Panc1 (cell line): ENCODE measurements at regions not wholly inside any gene's neighbourhood (a gene's known extent, or its start where the extent isn't known, plus 50 kb on each side); places are given as distances from the start of the nearest gene placed in this dataset.

Experiments used
- ATAC-seq: fragments of 200-7000 bp; cut with Tn5 transposase; 2 replicates; pipeline ENCODE4 v1.9.1; 2020; ENCODE audit warnings: mild to moderate bottlenecking, moderate library complexity
- BruUV-seq: library from RNA; stranded (reverse); fragments of 400-500 nt; replicated peaks from 2 replicates; lab custom pipeline; 2021; lab: Mats Ljungman, UMichigan
- CTCF ChIA-PET: fragments of 300-600 bp; sonication (Branson Sonifier 250); formaldehyde crosslinking; loops from one replicate; lab custom pipeline; 2022; ENCODE audit warnings: antibody characterized with exemption; lab: Charles Lee
- POLR2A ChIA-PET: fragments of 300-600 bp; sonication (Branson Sonifier 250); formaldehyde crosslinking; loops from one replicate; lab custom pipeline; 2022; ENCODE audit warnings: antibody characterized with exemption; lab: Charles Lee
- DNase-seq: peaks from one replicate; pipeline ENCODE4 v3.0.0-alpha.2; 2010; ENCODE audit warnings: low read depth, low spot score
- H3K27ac ChIP-seq: 2 replicates; pipeline ENCODE4 v1.5.1; 2011; ENCODE audit warnings: mild to moderate bottlenecking, low read length, inconsistent platforms
- H3K27me3 ChIP-seq: fragments of 200-500 bp; sonication (Bioruptor generic); 2 replicates; pipeline ENCODE4 v1.6.0; 2014; ENCODE audit warnings: low read length, inconsistent platforms; ENCODE audit not compliant: control insufficient read depth, insufficient read depth
- H3K36me3 ChIP-seq: fragments of 200-500 bp; sonication (Bioruptor generic); 2 replicates; pipeline ENCODE4 v1.5.1; 2014; ENCODE audit warnings: inconsistent platforms, mild to moderate bottlenecking, low read length, moderate library complexity; ENCODE audit not compliant: control insufficient read depth, insufficient read depth
- H3K4me1 ChIP-seq: 2 replicates; pipeline ENCODE4 v1.5.1; 2011; ENCODE audit warnings: inconsistent platforms, mild to moderate bottlenecking, low read length, moderate library complexity; ENCODE audit not compliant: control insufficient read depth, insufficient read depth
- H3K4me3 ChIP-seq, 2 experiments: 2 replicates each; pipeline ENCODE4 v1.5.1; 2011 to 2012; ENCODE audit warnings: low read depth in 2 of 2, low read length in 2 of 2, mild to moderate bottlenecking in 2 of 2, inconsistent platforms in 1 of 2, moderate library complexity in 1 of 2
- H3K9me3 ChIP-seq: fragments of 200-500 bp; sonication (Bioruptor generic); 2 replicates; pipeline ENCODE4 v1.5.1; 2014; ENCODE audit warnings: low read depth, mild to moderate bottlenecking, inconsistent platforms, low read length, moderate library complexity; ENCODE audit not compliant: control insufficient read depth, insufficient read depth
- CTCF ChIP-seq: fragments of 450-650 bp; IDR thresholded peaks from 2 replicates; pipeline ENCODE4 v1.5.1; 2017; ENCODE audit warnings: mild to moderate bottlenecking
- POLR2AphosphoS5 ChIP-seq: IDR thresholded peaks from 2 replicates; pipeline ENCODE4 v1.6.1; 2012; ENCODE audit warnings: mild to moderate bottlenecking, low read depth, low read length, moderate library complexity
- REST ChIP-seq, 2 experiments: IDR thresholded peaks; 2 replicates each; pipeline ENCODE4 v1.6.1; 2011 to 2012; ENCODE audit warnings: low read depth in 2 of 2, control low read depth in 1 of 2, low read length in 1 of 2, mild to moderate bottlenecking in 1 of 2, moderate library complexity in 1 of 2; ENCODE audit not compliant: insufficient read depth in 1 of 2
- SIN3A ChIP-seq: IDR thresholded peaks from 2 replicates; pipeline ENCODE4 v1.6.1; 2012; ENCODE audit warnings: low read depth, mild to moderate bottlenecking, low read length, moderate library complexity, borderline replicate concordance; ENCODE audit not compliant: insufficient read depth
- TCF7L2 ChIP-seq: IDR thresholded peaks from 2 replicates; pipeline ENCODE4 v1.6.1; 2011; ENCODE audit warnings: mild to moderate bottlenecking, low read depth, low read length, inconsistent platforms
- in situ Hi-C: cut with HindIII; loops from 2 replicates; pipeline ENCODE4 v1.10.0; 2016; ENCODE audit warnings: low sequenced_read_pairs, low pct_unique_long_range_greater_than_20kb
- intact Hi-C: fragments of 100-400 bp; cut with micrococcal nuclease; formaldehyde crosslinking; loops from one replicate; pipeline ENCODE4 v1.10.0; 2022; ENCODE audit not compliant: unreplicated experiment

GRCh38 chr6:159506048-159506447 is 187.0 kb downstream of the SOD2 start:
- ATAC-seq (no peak), DNase-seq (no peak)
- H3K27ac ChIP-seq = no peak overlapping the region
- no peaks in the 10 kb centered on the region; the same call in 1 of the 2 replicates for H3K4me1 ChIP-seq
- H3K27me3 ChIP-seq = no peaks in the 10 kb centered on the region
- H3K4me3 ChIP-seq = no peak overlapping the region
- intact Hi-C loops = no loop called here
- H3K36me3 ChIP-seq = no peaks in the 10 kb centered on the region
- TF ChIP-seq CTCF (no peak), TCF7L2 (no peak), SIN3A (no peak), REST (IDR thresholded peaks at IDR 0.05; ENCODE audit: insufficient read depth in 1 of 2, low read depth in 2 of 2, low read length in 1 of 2) (no peak), POLR2AphosphoS5 (no peak)
- in situ Hi-C loops = no loop called here
- H3K9me3 ChIP-seq = no peaks in the 10 kb centered on the region
- POLR2A ChIA-PET = no interaction called here
- CTCF ChIA-PET = no interaction called here
- BruUV-seq = no TSS peak

- intact Hi-C loops (no loop called here), in situ Hi-C loops (no loop called here)
- Histone ChIP-seq H3K27me3 (no peaks in the 10 kb centered on the region), H3K27ac (no peak overlapping the region), H3K4me1 (no peaks in the 10 kb centered on the region; the same call in 1 of the 2 replicates), H3K36me3 (no peaks in the 10 kb centered on the region), H3K4me3 (no peak overlapping the region), H3K9me3 (no peaks in the 10 kb centered on the region)
- ChIA-PET POLR2A (interaction anchor here (0.6 kb wide), 1 partner anchor 65 kb away, joined by 9 read pairs; no protein-coding TSS in a partner anchor), CTCF (no interaction called here)
- no peak for DNase-seq
- no TSS peak for BruUV-seq
- no peak for ATAC-seq
- no peak for TF ChIP-seq SIN3A
- no peak for TF ChIP-seq CTCF
- TF ChIP-seq REST (IDR thresholded peaks at IDR 0.05; ENCODE audit: insufficient read depth in 1 of 2, low read depth in 2 of 2, low read length in 1 of 2) = no peak
- no peak for TF ChIP-seq TCF7L2
- TF ChIP-seq POLR2AphosphoS5 = no peak
Measured at GRCh38 chr6:159505140-159505922, 187.7 kb downstream of the SOD2 start.
